ENCODE measurements at regions not wholly inside any gene's neighbourhood (a gene's known extent, or its start where the extent isn't known, plus 50 kb on each side); places are given as distances from the start of the nearest gene placed in this dataset.

- ChIA-PET POLR2A (no interaction called here), CTCF (interaction anchor here (0.7 kb wide), 1 partner anchor 669 kb away, joined by 3 read pairs; no protein-coding TSS in a partner anchor)
- H3K27ac ChIP-seq (ENCODE audit: extremely low read depth, low read depth, low read length), result no peak overlapping the region
- H3K36me3 ChIP-seq (ENCODE audit: control insufficient read depth in 2 of 2, insufficient read depth in 1 of 2, low read length in 2 of 2), result no peaks in the 10 kb centered on the region
- H3K4me1 ChIP-seq (ENCODE audit: control insufficient read depth, insufficient read depth, low read length), result no peaks in the 10 kb centered on the region
- no peak overlapping the region for H3K4me3 ChIP-seq (ENCODE audit: low read depth, low read length)
- H3K9me3 ChIP-seq (ENCODE audit: control insufficient read depth, insufficient read depth, low read depth, low read length), result no peaks in the 10 kb centered on the region
- TF ChIP-seq, protein P1, sequence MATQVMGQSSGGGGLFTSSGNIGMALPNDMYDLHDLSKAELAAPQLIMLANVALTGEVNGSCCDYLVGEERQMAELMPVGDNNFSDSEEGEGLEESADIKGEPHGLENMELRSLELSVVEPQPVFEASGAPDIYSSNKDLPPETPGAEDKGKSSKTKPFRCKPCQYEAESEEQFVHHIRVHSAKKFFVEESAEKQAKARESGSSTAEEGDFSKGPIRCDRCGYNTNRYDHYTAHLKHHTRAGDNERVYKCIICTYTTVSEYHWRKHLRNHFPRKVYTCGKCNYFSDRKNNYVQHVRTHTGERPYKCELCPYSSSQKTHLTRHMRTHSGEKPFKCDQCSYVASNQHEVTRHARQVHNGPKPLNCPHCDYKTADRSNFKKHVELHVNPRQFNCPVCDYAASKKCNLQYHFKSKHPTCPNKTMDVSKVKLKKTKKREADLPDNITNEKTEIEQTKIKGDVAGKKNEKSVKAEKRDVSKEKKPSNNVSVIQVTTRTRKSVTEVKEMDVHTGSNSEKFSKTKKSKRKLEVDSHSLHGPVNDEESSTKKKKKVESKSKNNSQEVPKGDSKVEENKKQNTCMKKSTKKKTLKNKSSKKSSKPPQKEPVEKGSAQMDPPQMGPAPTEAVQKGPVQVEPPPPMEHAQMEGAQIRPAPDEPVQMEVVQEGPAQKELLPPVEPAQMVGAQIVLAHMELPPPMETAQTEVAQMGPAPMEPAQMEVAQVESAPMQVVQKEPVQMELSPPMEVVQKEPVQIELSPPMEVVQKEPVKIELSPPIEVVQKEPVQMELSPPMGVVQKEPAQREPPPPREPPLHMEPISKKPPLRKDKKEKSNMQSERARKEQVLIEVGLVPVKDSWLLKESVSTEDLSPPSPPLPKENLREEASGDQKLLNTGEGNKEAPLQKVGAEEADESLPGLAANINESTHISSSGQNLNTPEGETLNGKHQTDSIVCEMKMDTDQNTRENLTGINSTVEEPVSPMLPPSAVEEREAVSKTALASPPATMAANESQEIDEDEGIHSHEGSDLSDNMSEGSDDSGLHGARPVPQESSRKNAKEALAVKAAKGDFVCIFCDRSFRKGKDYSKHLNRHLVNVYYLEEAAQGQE (tag by site-specific recombination; IDR thresholded peaks at IDR 0.05), result no peak
- no peak for TF ChIP-seq ZNF24 (tag by site-specific recombination; IDR thresholded peaks at IDR 0.05)
- TF ChIP-seq, protein P2, sequence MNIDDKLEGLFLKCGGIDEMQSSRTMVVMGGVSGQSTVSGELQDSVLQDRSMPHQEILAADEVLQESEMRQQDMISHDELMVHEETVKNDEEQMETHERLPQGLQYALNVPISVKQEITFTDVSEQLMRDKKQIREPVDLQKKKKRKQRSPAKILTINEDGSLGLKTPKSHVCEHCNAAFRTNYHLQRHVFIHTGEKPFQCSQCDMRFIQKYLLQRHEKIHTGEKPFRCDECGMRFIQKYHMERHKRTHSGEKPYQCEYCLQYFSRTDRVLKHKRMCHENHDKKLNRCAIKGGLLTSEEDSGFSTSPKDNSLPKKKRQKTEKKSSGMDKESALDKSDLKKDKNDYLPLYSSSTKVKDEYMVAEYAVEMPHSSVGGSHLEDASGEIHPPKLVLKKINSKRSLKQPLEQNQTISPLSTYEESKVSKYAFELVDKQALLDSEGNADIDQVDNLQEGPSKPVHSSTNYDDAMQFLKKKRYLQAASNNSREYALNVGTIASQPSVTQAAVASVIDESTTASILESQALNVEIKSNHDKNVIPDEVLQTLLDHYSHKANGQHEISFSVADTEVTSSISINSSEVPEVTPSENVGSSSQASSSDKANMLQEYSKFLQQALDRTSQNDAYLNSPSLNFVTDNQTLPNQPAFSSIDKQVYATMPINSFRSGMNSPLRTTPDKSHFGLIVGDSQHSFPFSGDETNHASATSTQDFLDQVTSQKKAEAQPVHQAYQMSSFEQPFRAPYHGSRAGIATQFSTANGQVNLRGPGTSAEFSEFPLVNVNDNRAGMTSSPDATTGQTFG (tag by site-specific recombination; IDR thresholded peaks at IDR 0.05; ENCODE audit: borderline replicate concordance), result no peak
- no peak for TF ChIP-seq ZNF121 (tag by site-specific recombination; IDR thresholded peaks at IDR 0.05)
- TF ChIP-seq ZNF560 (tag by site-specific recombination; IDR thresholded peaks at IDR 0.05; ENCODE audit: borderline replicate concordance), result no peak
- TF ChIP-seq EGR2 (tag by site-specific recombination; IDR thresholded peaks at IDR 0.05; ENCODE audit: low read depth), result no peak
- TF ChIP-seq ZNF324 (tag by site-specific recombination; IDR thresholded peaks at IDR 0.05), result no peak
- TF ChIP-seq ZNF658 (tag by site-specific recombination; IDR thresholded peaks at IDR 0.05), result no peak
- TF ChIP-seq ZBTB8A (tag by site-specific recombination; IDR thresholded peaks at IDR 0.05), result no peak
- TF ChIP-seq, protein P3, sequence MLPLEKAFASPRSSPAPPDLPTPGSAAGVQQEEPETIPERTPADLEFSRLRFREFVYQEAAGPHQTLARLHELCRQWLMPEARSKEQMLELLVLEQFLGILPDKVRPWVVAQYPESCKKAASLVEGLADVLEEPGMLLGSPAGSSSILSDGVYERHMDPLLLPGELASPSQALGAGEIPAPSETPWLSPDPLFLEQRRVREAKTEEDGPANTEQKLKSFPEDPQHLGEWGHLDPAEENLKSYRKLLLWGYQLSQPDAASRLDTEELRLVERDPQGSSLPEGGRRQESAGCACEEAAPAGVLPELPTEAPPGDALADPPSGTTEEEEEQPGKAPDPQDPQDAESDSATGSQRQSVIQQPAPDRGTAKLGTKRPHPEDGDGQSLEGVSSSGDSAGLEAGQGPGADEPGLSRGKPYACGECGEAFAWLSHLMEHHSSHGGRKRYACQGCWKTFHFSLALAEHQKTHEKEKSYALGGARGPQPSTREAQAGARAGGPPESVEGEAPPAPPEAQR (tag by site-specific recombination; IDR thresholded peaks at IDR 0.05), result no peak
- TF ChIP-seq ZNF138 (tag by site-specific recombination; IDR thresholded peaks at IDR 0.05; ENCODE audit: borderline replicate concordance), result no peak
- no peak for TF ChIP-seq ZBTB21 (tag by site-specific recombination; IDR thresholded peaks at IDR 0.05)
- TF ChIP-seq SCRT2 (tag by site-specific recombination; IDR thresholded peaks at IDR 0.05), result no peak
- TF ChIP-seq ZXDB (tag by site-specific recombination; IDR thresholded peaks at IDR 0.05), result no peak
- TF ChIP-seq YY2 (tag by site-specific recombination; IDR thresholded peaks at IDR 0.05), result no peak
- TF ChIP-seq, protein P4, sequence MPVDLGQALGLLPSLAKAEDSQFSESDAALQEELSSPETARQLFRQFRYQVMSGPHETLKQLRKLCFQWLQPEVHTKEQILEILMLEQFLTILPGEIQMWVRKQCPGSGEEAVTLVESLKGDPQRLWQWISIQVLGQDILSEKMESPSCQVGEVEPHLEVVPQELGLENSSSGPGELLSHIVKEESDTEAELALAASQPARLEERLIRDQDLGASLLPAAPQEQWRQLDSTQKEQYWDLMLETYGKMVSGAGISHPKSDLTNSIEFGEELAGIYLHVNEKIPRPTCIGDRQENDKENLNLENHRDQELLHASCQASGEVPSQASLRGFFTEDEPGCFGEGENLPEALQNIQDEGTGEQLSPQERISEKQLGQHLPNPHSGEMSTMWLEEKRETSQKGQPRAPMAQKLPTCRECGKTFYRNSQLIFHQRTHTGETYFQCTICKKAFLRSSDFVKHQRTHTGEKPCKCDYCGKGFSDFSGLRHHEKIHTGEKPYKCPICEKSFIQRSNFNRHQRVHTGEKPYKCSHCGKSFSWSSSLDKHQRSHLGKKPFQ (tag by site-specific recombination; IDR thresholded peaks at IDR 0.05), result no peak
- TF ChIP-seq ZNF530 (tag by site-specific recombination; IDR thresholded peaks at IDR 0.05; ENCODE audit: low read depth), result no peak
- TF ChIP-seq, protein P5, sequence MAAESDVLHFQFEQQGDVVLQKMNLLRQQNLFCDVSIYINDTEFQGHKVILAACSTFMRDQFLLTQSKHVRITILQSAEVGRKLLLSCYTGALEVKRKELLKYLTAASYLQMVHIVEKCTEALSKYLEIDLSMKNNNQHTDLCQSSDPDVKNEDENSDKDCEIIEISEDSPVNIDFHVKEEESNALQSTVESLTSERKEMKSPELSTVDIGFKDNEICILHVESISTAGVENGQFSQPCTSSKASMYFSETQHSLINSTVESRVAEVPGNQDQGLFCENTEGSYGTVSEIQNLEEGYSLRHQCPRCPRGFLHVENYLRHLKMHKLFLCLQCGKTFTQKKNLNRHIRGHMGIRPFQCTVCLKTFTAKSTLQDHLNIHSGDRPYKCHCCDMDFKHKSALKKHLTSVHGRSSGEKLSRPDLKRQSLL (tag by site-specific recombination; IDR thresholded peaks at IDR 0.05), result no peak
Observed at GRCh38 chr2:15718944-15719323, 127.3 kb downstream of the DDX1 start.
